ENCODE measurements at regions not wholly inside any gene's neighbourhood (a gene's known extent, or its start where the extent isn't known, plus 50 kb on each side); places are given as distances from the start of the nearest gene placed in this dataset.

DNA sequence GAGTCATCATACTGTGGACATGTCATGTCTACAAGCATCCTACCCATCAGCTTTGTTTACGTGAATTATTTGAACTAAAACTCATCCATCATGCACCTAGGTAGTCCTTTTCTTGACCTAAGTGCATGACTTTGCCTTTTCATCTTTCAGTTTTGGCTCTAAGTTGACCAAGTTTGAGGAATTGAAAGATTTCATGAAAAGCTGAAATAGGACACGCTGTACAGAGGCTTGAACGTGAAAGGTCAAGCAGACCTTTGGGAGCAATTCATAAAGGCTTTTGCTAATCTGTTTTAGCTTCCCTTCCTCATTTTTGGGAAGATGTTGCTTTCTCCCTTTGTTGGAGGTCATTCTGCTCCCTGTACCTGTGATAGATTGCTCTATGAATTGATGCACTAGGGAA is 55.1 kb upstream of the MLIP start:
- Mint-ChIP-seq H3K27me3 (ENCODE audit: insufficient read depth, unreplicated experiment) (peaks cover 7% of the 10 kb centered on the region), H3K4me3 (ENCODE audit: unreplicated experiment) (no peak overlapping the region), H3K27ac (ENCODE audit: unreplicated experiment) (no peak overlapping the region), H3K9me3 (ENCODE audit: unreplicated experiment) (no peaks in the 10 kb centered on the region), H3K36me3 (ENCODE audit: insufficient read depth, unreplicated experiment) (no peaks in the 10 kb centered on the region), H3K4me1 (ENCODE audit: low read depth, unreplicated experiment) (peaks cover 6% of the 10 kb centered on the region)
- Histone ChIP-seq H3K27me3 (replicated peaks; ENCODE audit: control insufficient read depth, insufficient read depth, low read length) (no peaks in the 10 kb centered on the region), H3K4me3 (ENCODE audit: low read depth, low read length) (no peak overlapping the region), H3K9me3 (no peaks in the 10 kb centered on the region), H3K36me3 (ENCODE audit: control insufficient read depth, insufficient read depth, low read length) (no peaks in the 10 kb centered on the region), H3K4me1 (0 out of 2 replicates have a peak, but pooled peaks cover 5% of the 10 kb centered on the region)
- BruUV-seq (replicated peaks): no TSS peak
- ChIA-PET CTCF (interaction anchor here (0.7 kb wide), 1 partner anchor 188 kb away, joined by 3 read pairs; no protein-coding TSS in a partner anchor), POLR2A (no interaction called here)
- TF ChIP-seq, protein P1, sequence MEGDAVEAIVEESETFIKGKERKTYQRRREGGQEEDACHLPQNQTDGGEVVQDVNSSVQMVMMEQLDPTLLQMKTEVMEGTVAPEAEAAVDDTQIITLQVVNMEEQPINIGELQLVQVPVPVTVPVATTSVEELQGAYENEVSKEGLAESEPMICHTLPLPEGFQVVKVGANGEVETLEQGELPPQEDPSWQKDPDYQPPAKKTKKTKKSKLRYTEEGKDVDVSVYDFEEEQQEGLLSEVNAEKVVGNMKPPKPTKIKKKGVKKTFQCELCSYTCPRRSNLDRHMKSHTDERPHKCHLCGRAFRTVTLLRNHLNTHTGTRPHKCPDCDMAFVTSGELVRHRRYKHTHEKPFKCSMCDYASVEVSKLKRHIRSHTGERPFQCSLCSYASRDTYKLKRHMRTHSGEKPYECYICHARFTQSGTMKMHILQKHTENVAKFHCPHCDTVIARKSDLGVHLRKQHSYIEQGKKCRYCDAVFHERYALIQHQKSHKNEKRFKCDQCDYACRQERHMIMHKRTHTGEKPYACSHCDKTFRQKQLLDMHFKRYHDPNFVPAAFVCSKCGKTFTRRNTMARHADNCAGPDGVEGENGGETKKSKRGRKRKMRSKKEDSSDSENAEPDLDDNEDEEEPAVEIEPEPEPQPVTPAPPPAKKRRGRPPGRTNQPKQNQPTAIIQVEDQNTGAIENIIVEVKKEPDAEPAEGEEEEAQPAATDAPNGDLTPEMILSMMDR (IDR thresholded peaks at IDR 0.05; ENCODE audit: insufficient read depth in 1 of 2, low read depth in 1 of 2, low read length in 1 of 2, severe bottlenecking in 1 of 2, unreplicated experiment in 1 of 2): no peak
- no peak for DNase-seq
- intact Hi-C loops (cut with micrococcal nuclease; ENCODE audit: unreplicated experiment): no loop called here

DNA sequence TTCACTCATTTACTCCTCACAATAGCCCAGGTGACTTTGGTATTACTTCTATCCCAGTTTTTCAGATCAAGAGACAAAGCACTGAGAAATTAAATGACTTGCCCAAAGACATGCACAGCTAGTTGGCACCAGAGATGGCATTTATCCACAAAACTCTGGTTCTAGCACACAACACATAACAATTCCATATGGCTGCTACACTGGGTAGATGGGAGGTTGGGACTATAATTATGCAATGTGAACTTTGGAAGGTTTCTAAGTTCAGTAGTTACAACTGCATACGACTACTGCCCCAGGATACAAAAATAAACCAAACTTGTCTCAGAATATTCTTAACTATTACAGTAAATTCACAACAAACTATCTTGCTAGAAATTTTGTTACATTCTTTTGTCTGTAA is 54.2 kb upstream of the MLIP start:
- Mint-ChIP-seq H3K36me3 (ENCODE audit: insufficient read depth, unreplicated experiment) (no peaks in the 10 kb centered on the region), H3K27me3 (ENCODE audit: insufficient read depth, unreplicated experiment) (peaks cover 9% of the 10 kb centered on the region), H3K4me3 (ENCODE audit: unreplicated experiment) (no peak overlapping the region), H3K27ac (ENCODE audit: unreplicated experiment) (no peak overlapping the region), H3K4me1 (ENCODE audit: low read depth, unreplicated experiment) (peaks cover 6% of the 10 kb centered on the region), H3K9me3 (ENCODE audit: unreplicated experiment) (no peaks in the 10 kb centered on the region)
- Histone ChIP-seq H3K27me3 (replicated peaks; ENCODE audit: control insufficient read depth, insufficient read depth, low read length) (no peaks in the 10 kb centered on the region), H3K9me3 (no peaks in the 10 kb centered on the region), H3K4me1 (0 out of 2 replicates have a peak, but pooled peaks cover 5% of the 10 kb centered on the region), H3K4me3 (ENCODE audit: low read depth, low read length) (no peak overlapping the region), H3K36me3 (ENCODE audit: control insufficient read depth, insufficient read depth, low read length) (no peaks in the 10 kb centered on the region)
- TF ChIP-seq, protein P1 (IDR thresholded peaks at IDR 0.05; ENCODE audit: insufficient read depth in 1 of 2, low read depth in 1 of 2, low read length in 1 of 2, severe bottlenecking in 1 of 2, unreplicated experiment in 1 of 2): no peak
- intact Hi-C loops (cut with micrococcal nuclease; ENCODE audit: unreplicated experiment): no loop called here
- ChIA-PET POLR2A (no interaction called here), CTCF (no interaction called here)
- no TSS peak for BruUV-seq (replicated peaks)
- DNase-seq: no peak

DNA sequence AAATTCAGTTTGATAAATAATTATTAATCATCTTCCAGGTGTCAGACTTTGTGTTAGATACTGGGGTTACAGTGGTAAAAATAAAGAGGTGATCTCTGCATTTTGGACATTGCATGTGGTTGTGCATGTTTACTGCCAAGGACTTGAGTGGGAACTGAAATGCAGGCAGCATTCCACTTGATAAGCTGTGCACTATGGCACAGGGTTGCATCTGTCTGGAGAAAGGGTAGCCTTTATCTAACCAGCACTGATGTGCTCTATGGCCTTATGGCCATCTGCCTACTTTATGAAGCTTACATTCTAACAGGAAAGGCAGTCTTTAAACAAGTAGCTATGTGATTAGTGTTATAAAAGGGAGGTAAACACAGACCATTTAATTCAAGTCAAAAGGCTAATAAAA is 53.0 kb upstream of the MLIP start:
- Mint-ChIP-seq H3K27ac (ENCODE audit: unreplicated experiment) (no peak overlapping the region), H3K27me3 (ENCODE audit: insufficient read depth, unreplicated experiment) (peaks cover 9% of the 10 kb centered on the region), H3K4me1 (ENCODE audit: low read depth, unreplicated experiment) (peaks cover 6% of the 10 kb centered on the region), H3K36me3 (ENCODE audit: insufficient read depth, unreplicated experiment) (no peaks in the 10 kb centered on the region), H3K9me3 (ENCODE audit: unreplicated experiment) (no peaks in the 10 kb centered on the region), H3K4me3 (ENCODE audit: unreplicated experiment) (no peak overlapping the region)
- no peak overlapping the region for H3K4me3 ChIP-seq (ENCODE audit: low read depth, low read length)
- CTCF ChIA-PET: no interaction called here
- BruUV-seq (replicated peaks): no TSS peak
- no peaks in the 10 kb centered on the region for H3K27me3 ChIP-seq (replicated peaks; ENCODE audit: control insufficient read depth, insufficient read depth, low read length)
- intact Hi-C loops (cut with micrococcal nuclease; ENCODE audit: unreplicated experiment): no loop called here
- 0 out of 2 replicates have a peak, but pooled peaks cover 5% of the 10 kb centered on the region for H3K4me1 ChIP-seq
- no peak for DNase-seq
- POLR2A ChIA-PET: no interaction called here
- no peaks in the 10 kb centered on the region for H3K9me3 ChIP-seq
- TF ChIP-seq, protein P1 (IDR thresholded peaks at IDR 0.05; ENCODE audit: insufficient read depth in 1 of 2, low read depth in 1 of 2, low read length in 1 of 2, severe bottlenecking in 1 of 2, unreplicated experiment in 1 of 2): no peak
- no peaks in the 10 kb centered on the region for H3K36me3 ChIP-seq (ENCODE audit: control insufficient read depth, insufficient read depth, low read length)
